GM11168 (cell line): ENCODE measurements at regions not wholly inside any gene's neighbourhood (a gene's known extent, or its start where the extent isn't known, plus 50 kb on each side); places are given as distances from the start of the nearest gene placed in this dataset.

Experiments
- in situ Hi-C: fragments of 300-500 bp; cut with MboI; formaldehyde crosslinking; loops from one replicate; pipeline ENCODE4 v1.12.0; 2022; ENCODE audit warnings: low sequenced_read_pairs; ENCODE audit not compliant: unreplicated experiment

DNA sequence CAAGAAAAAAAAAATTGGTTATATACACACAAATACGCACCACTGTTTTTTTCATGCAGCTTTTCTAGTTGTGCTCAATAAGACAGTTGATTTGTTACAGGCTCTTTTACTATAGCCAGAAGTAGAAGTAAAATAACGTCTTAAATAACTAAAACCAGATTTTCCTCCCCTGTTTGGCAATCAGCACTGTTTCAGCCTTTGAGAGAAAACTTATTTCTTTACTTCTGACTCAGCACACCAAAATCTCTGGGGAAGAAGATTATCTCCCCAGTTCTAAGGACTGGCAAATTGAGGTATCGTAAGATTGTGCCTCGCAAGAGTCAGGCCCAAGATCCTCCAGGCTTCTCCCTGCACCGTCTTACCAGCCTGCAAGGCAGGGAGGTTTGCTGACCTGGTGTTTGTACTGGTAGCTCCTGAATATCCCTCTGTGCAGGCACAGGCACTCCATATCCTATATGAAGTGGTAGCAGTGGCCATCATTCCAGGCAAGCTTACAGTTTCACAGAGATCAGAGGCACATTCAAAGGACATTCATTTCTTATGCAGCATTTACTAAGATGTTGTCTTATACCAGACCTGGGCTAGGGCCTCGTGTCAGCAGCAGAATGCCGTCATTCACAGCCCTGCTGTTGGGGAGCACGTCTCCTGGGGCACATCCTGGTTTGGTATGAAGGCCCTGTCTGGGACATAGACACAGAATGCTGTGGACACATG, 268.2 kb downstream of the ZNF536 start:
- in situ Hi-C loops, result no loop called here

DNA sequence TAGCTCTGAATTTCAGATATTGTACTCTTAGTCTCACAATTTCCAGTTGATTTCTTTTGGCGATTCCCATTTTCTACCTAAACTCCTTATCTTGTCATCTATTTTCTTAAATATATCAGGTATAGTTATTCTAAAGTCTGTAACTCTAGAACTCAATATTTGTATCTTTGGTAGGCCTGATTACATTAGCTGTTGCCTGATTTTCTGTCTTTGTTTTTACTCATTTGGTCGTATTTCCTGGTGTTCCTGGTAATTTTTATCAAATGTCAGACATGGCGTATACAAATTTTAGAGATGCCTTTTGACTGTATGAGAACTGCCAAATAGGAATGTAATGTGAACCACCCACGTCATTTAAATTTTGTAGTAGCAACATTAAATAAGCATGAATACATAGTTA, 266.7 kb downstream of the ZNF536 start:
- in situ Hi-C loops, result no loop called here

DNA sequence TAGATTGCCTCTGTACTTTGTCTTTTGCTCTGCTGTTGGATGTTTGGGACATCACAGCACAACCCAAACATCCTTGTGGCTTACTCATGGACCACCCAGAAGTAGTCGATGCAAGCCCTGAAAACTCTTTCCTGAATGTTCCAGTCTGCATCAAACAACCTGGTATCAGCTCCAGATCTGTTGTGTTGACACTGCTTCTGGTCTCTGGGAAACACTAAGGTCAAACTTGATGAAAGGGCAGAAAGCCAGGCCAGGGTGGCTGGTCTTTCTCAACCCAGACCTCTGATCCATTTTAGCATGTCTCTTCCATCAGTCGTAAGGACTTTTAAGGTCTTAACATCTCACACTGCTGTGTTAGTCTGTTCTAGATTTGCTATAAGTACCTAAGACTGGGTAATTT, 265.7 kb downstream of the ZNF536 start:
- in situ Hi-C loops, result no loop called here

DNA sequence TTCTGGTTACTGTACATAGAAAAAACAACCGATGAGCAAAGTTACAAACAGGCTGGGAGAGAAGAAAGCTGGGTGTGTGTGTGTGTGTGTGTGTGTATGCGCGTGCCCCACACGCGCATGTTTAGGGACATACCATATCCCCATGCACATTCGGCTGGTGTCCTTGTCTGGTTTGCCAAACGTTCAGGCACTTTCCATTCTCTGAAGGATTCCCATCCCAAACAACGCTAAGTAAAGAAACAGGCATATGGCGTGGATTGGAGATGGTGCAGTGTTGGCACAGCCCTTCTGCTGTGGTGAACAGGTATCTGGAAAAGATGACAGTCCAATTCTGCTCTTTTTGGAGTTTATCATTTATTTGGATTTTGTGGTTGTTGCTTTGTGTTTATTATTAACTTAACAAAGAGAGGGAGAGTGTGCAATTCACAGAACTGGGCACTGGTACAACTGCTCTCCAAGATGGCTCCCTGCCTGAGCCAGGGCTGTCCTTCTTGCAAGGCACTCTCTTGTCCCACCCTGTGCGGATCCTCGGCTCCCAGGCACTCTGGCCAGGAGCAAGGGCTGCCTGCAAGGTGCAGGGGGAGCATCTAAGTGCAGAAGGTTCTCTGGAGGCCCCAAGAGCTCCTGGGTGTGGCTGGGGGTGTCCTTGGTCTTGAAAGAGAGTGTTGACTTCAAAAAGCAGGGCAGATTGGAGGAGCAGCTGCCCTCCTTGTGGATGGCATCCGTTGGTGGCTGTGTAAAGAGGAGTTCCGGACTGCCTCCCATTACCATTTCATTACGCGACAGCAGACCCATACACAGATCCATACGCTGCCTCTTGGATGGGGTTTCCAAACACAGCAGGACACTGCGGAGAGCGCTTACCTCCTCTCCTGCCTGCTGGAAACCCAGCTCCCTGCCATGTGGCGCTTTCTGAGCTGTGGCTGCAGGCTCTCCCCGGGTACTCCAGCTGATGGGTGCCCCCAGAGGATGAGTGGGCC, 263.1 kb downstream of the ZNF536 start:
- in situ Hi-C loops, result no loop called here

DNA sequence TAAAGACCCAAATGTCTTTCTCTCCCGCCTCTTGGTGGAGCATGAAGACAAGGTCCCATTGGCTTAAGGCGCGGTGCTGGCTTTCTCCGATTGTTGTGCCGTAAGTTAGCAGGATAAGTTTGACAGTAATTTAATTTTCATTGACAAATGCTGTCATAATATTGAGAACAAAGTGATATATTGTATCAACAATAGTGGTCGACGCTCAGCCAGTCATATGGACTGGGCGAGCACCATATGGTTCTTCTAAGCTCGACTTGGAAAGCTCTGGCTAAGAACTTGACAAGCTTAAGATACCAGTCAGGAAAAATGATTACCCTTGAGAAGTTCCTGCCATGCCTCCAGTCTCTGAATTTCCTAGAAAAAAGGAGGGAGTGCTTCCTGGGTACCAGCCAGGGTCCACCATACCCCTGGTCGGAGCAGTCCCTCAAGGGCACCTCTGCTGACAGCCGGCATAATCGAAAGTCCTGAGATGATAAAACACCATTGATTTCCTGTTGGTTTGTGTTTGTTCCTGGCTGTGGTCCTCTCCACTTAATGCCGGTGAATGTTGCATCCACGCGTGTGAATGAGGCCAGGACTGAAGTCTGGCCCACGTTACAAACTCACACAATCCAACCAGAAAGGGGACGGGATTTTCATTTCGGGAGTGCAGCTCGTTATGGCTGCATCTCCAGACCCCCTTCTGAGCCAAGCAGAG, 262.1 kb downstream of the ZNF536 start:
- in situ Hi-C loops, result no loop called here

DNA sequence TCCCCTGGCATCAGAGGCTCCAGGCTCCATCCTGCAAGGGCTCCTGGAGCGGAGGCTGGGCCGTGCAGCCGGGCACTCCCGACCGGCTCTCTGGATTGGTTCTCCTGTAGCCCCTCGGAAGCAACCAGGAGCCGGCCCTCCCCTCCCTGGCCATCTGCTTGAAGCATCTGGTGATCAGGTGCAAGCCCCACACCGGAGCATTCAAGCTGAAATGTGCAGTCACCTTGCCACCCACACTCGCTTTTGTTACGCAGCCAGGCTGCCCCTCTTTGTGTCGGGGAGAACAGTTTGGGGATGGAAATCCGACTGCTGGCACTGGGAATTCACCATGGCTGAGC, 258.8 kb downstream of the ZNF536 start:
- in situ Hi-C loops, result no loop called here

DNA sequence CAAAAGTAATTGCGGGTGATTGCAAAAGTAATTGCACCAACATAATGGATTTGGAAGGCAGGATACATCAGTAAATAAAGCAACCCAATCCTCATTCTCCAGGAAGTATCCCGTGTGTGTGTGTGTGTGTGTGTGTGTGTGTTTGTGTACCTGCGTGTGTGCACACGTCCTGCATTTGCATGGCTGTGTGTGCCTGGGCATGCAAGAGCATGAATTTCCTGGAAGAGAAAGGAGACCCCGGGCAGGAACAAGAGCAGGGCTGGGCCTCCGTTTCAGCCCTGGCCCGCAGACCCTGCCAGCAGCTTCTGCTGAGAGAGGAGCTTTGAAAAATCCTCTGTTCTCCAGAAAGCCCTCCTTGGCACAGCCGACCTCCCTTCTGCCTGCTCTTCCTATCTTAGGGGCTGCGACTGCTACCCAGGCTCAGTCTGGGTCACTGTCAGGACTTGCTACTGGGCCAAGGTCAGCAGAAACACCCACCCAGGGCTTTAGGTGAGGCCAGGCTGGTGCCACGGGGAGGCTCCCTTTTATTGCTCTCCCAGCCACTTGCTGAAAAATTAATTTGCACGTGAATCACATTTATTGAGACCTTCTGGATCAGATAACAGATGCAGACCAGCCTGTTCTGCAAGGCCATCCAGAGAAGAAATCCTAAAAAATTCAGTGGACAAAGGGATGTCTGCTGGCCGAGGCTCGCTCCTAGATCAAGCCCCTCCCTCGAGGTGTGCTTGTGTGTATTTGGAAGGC, 258.3 kb downstream of the ZNF536 start:
- in situ Hi-C loops, result no loop called here

DNA sequence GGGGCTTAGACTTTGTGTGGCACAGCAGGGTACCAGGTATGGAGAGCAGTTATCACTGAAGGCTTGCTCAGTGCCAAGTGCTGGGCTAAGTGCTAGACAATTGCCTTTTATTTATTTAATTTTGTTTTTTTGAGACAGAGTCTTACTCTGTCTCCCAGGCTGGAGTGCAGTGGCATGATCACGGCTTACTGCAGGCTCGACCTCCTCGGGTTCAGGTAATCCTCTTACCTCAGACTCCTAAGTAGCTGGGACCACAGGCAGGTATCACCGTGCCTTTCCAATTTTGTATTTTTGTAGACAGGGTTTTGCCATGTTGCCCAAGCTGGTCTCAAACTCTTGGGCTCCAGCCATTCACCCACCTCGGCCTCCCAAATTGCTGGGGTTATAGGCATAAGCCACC, 256.9 kb downstream of the ZNF536 start:
- in situ Hi-C loops, result no loop called here

DNA sequence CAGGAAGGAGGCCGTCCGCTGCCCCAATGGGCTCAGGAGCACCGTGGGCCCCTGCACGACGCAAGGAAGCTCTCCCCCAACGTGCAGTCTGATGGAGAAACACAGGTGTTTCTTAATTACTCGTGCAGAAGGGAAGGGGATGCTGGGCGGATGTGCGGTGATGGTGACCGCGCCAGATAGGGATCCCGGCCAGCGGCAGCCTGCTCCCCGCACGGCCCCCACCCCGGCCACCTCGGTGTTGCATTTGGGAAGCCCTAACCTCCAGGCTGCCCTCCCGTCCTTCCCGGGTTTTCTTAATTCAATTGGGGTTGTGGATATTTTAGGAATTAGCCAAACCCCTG, 254.4 kb downstream of the ZNF536 start:
- in situ Hi-C loops, result no loop called here

DNA sequence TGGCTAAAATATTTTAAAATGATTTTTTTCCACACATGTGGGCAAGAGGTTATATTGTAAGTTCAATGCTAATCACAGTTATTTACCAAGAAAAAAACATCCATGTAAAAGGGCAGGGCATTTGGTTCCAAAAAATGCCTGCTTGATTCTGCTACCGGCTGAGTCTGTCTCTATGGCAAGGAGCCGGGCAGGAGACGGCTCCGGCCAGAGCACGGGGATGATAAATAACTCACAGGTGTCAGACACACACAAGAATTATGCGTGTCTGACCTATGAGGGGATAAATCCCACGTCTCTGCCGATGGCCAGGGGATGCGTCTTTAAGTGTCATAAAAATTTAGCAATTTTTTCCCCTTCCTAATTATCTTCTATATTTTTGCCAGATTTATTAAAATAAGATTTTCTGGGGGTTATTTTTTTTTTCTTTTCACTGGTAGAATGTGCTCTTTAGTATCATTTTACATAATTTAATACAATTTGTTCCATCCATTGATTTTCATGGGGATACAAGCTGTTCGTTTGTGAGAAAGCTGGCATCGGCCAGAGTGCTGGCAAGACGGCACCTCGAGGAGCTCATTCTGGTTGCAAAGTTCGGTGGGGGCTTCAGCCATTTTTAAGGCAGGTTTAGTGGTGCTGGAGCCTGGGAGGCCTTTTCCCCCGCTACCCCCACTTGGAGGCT, 253.9 kb downstream of the ZNF536 start:
- in situ Hi-C loops, result no loop called here

DNA sequence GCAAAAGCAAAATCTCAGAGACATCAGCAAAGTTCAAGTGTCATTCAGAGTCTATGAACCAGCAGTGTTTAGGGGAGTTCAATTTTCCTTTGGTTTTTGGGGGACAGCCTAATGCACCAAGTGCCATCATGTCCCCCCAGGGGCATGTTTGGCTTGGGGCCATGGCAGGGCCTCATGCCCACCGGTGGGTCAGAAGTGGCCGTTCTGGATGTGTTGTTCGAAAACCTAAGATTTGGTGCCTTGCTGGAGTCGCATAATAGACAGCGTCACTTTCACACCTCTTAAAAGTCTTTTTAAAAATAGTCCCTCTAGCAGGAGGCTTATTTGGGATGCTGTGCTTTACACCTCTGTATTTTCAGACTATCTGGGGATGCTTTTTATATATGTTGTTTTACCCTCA, 250.1 kb downstream of the ZNF536 start:
- in situ Hi-C loops, result no loop called here

DNA sequence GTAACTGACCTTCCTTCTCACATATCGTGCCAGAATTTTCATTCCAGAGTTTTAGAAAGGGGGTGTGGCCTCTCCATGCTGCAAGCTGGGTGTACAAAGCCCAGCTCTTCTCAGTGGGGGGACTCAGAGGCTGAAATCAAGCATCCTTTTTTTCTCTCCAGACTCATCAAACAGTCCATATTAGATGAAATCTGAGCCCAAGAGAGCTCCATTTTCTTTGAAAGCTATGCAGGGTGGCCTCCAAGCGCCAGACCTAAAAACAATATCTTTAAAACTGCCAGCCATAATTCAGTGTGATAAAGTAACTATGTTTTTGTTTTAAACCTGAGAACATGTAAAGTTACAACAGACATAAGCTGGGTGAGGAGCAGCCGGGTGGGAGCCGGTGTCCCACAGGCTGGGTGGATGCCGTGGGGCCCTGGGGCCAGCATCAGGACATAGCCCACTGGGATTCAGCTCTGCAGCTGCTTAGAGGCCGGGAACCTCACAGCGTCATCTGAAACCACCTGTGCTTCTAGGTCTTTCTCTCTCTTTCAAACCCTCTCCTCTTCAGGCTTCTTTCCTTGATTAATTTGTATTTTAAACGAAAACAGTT, 249.2 kb downstream of the ZNF536 start:
- in situ Hi-C loops, result no loop called here

DNA sequence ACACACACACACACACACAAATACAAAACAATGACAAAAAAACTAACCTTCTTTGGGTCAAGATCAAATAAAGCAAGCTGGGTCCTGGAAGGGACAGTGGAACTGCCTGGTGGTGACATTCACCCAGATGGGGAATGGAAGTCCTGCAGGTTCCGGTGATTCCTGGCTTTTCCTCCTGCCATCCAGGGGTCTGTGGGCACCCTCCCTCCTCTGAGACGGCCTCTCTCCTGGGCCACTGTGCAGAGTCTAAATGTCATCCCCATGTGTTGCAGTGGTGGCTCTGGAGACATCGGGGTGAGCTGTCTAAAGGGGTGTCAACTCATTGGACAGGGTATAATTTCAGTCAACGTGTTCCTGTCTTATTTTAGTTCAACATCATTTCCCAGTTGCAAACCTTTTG, 248.2 kb downstream of the ZNF536 start:
- in situ Hi-C loops, result no loop called here

DNA sequence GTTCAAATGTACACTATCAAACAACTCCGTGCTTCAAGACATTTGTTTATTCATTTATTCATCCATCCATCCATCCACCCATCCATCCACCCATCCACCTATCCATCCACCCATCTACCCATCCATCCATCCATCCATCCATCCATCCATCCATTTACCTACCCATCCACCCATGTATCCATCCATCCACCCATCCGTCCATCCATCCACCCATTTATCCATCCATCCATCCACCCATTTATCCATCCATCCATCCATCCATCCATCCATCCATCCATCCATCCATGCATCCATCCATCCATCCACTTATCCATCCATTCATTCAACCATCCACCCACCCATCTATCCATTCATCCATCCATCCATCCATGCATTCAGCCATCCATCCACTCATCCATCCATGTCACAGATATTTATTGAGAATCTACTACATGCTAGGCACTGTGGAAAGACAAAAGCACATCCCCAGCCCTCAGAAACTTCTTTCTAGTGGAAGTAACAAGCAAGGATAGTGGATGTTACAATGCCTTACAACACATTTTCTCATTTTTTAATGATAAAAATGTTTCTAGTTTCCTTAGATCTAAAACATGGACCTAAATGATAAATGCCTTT, 237.6 kb downstream of the ZNF536 start:
- in situ Hi-C loops, result no loop called here

DNA sequence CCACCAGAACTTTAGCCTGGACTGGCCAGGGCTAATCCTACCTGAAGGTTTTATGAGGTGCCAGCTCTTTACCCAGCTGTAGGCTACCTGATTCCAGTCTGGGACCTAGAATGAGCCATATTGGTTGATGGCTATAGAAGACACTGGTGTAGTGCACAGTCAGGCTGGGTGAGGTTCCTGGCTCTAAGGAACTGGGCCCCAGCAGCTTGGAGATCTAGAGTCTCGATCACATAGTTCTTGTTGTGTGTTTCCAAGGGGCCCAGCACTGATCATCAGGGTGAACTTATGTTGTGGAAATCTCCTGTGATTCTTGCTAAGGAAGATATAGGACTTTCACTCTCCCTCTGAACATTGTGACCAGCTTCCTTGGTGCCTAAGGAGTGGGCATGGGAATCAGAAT, 236.3 kb downstream of the ZNF536 start:
- in situ Hi-C loops, result no loop called here
